GM12801 (cell line): ENCODE measurements at regions not wholly inside any gene's neighbourhood (a gene's known extent, or its start where the extent isn't known, plus 50 kb on each side); places are given as distances from the start of the nearest gene placed in this dataset.

Experiments
- CTCF ChIP-seq: IDR thresholded peaks from one replicate; pipeline ENCODE4 v1.5.1; 2011; ENCODE audit warnings: control low read depth; ENCODE audit not compliant: insufficient read length; ENCODE audit errors: extremely low read depth

- TF ChIP-seq CTCF: no peak
Observed at GRCh38 chr3:181791056-181791955, 79.6 kb downstream of the SOX2 start.

- no peak for TF ChIP-seq CTCF
Observed at GRCh38 chr3:181793006-181793405, 81.3 kb downstream of the SOX2 start.

GRCh38 chr3:181794011-181794790, 82.5 kb downstream of the SOX2 start:
- TF ChIP-seq CTCF: no peak

GRCh38 chr3:181796641-181797040, 84.9 kb downstream of the SOX2 start:
- TF ChIP-seq CTCF: no peak

GRCh38 chr3:181797431-181797830, 85.7 kb downstream of the SOX2 start:
- no peak for TF ChIP-seq CTCF

- TF ChIP-seq CTCF: no peak
Observed at GRCh38 chr3:181805703-181806102, 94.0 kb downstream of the SOX2 start.

- no peak for TF ChIP-seq CTCF
Observed at GRCh38 chr3:181808053-181808452, 96.3 kb downstream of the SOX2 start.
